Body of pancreas (tissue), 4 donors: ENCODE measurements at regions not wholly inside any gene's neighbourhood (a gene's known extent, or its start where the extent isn't known, plus 50 kb on each side); places are given as distances from the start of the nearest gene placed in this dataset.

Experiments
- CTCF ChIP-seq, 7 experiments: fragments of 450-650 bp in 4 of 7; fragments of 200-600 bp in 3 of 7; sonication (generic) in 3 of 7; IDR thresholded peaks; one replicate each; pipeline ENCODE4 v1.5.1; 2016 to 2019; ENCODE audit warnings: antibody characterized with exemption in 7 of 7
- POLR2A ChIP-seq, 3 donors: fragments of 450-650 bp; IDR thresholded peaks; one replicate each; pipeline ENCODE4 v1.6.1; 2016; ENCODE audit warnings: antibody characterized with exemption in 3 of 3, mild to moderate bottlenecking in 2 of 3

GRCh38 chr10:78298835-78299234, 265.2 kb downstream of the RPS24 start:
- TF ChIP-seq CTCF (IDR thresholded peaks at IDR 0.05) = no peak
- TF ChIP-seq POLR2A (IDR thresholded peaks at IDR 0.05) = no peak
